GM12878 (cell line): ENCODE measurements at regions not wholly inside any gene's neighbourhood (a gene's known extent, or its start where the extent isn't known, plus 50 kb on each side); places are given as distances from the start of the nearest gene placed in this dataset.

Source experiments
- ATAC-seq: fragments of 200-7000 bp; cut with Tn5 transposase; 3 replicates; pipeline ENCODE4 v1.9.1; 2020; ENCODE audit warnings: mild to moderate bottlenecking, moderate library complexity
- BruUV-seq: library from RNA; stranded (reverse); fragments of 400-500 nt; replicated peaks from 2 replicates; lab custom pipeline; 2021; lab: Mats Ljungman, UMichigan
- CTCF ChIA-PET: fragments of 300-600 bp; sonication (Branson Sonifier 250); formaldehyde crosslinking; extraction: SDS; loops from one replicate; lab custom pipeline; 2021; ENCODE audit warnings: inconsistent platforms; lab: Yijun Ruan, JAX
- POLR2A ChIA-PET: fragments of 350-600 bp; formaldehyde crosslinking; extraction: SDS; loops from one replicate; lab custom pipeline; 2021; ENCODE audit warnings: inconsistent platforms; lab: Charles Lee
- RAD21 ChIA-PET: fragments of 300-600 bp; sonication (Branson Sonifier 250); formaldehyde crosslinking; loops from one replicate; lab custom pipeline; 2023; ENCODE audit warnings: antibody characterized with exemption; ENCODE audit not compliant: unreplicated experiment; lab: Charles Lee
- SMC1A ChIA-PET: fragments of 300-600 bp; sonication (Branson Sonifier 250); formaldehyde crosslinking; loops from one replicate; lab custom pipeline; 2023; ENCODE audit not compliant: unreplicated experiment, uncharacterized antibody; lab: Charles Lee
- DNase-seq: peaks from one replicate; pipeline ENCODE4 v3.0.0-alpha.2; 2011; ENCODE audit warnings: low read depth, low spot score
- FAIRE-seq: peaks from 3 replicates; lab custom pipeline; 2011; peaks lifted over from hg19 to GRCh38; lab: Jason Lieb, UNC
- H2AFZ ChIP-seq: 2 replicates; pipeline ENCODE4 v1.6.0; 2011; ENCODE audit warnings: low read depth, low read length, control low read depth; ENCODE audit not compliant: control insufficient read depth
- H3K27ac ChIP-seq: 2 replicates; pipeline ENCODE4 v1.5.1; 2011; ENCODE audit warnings: control low read depth; ENCODE audit not compliant: control insufficient read depth, insufficient read depth
- H3K27me3 ChIP-seq, 2 experiments: replicated peaks in 1 of 2; 2 replicates each; pipeline versions ENCODE4 v1.6.0 to v1.6.1; 2011; ENCODE audit warnings: low read length in 1 of 2; ENCODE audit not compliant: control insufficient read depth in 2 of 2, insufficient read depth in 2 of 2
- H3K36me3 ChIP-seq, 2 experiments: 2 replicates each; pipeline ENCODE4 v1.5.1; 2011; ENCODE audit warnings: low read length in 1 of 2; ENCODE audit not compliant: control insufficient read depth in 2 of 2, insufficient read depth in 2 of 2
- H3K4me1 ChIP-seq: 2 replicates; pipeline ENCODE4 v1.6.1; 2011; ENCODE audit warnings: mild to moderate bottlenecking, low read length, moderate library complexity, mixed read lengths; ENCODE audit not compliant: control insufficient read depth, insufficient read depth
- H3K4me2 ChIP-seq: 2 replicates; pipeline ENCODE4 v1.6.0; 2011; ENCODE audit warnings: control low read depth; ENCODE audit not compliant: control insufficient read depth, insufficient read depth
- H3K4me3 ChIP-seq: fragments of 200-600 bp; sonication (generic); 2 replicates; pipeline ENCODE4 v1.5.1; 2016
- H3K79me2 ChIP-seq: 2 replicates; pipeline ENCODE4 v1.6.0; 2011; ENCODE audit warnings: low read length; ENCODE audit not compliant: control insufficient read depth, insufficient read depth
- H3K9ac ChIP-seq: 2 replicates; pipeline ENCODE4 v1.8.0; 2011; ENCODE audit warnings: low read length, control low read depth, mixed read lengths; ENCODE audit not compliant: control insufficient read depth, insufficient read depth
- H3K9me3 ChIP-seq: replicated peaks from 3 replicates; pipeline ENCODE4 v1.5.1; 2011; ENCODE audit warnings: mild to moderate bottlenecking, low read length; ENCODE audit not compliant: control insufficient read depth, insufficient read depth
- H4K20me1 ChIP-seq: 2 replicates; pipeline ENCODE4 v1.6.0; 2011; ENCODE audit not compliant: control insufficient read depth, insufficient read depth
- BACH1 ChIP-seq: fragments of 450-650 bp; IDR thresholded peaks from 2 replicates; pipeline ENCODE4 v1.6.1; 2017; ENCODE audit warnings: mild to moderate bottlenecking, borderline replicate concordance
- CBFB ChIP-seq: IDR thresholded peaks from 2 replicates; pipeline ENCODE4 v1.6.1; 2016; ENCODE audit warnings: antibody characterized with exemption, low read depth
- FOS ChIP-seq: IDR thresholded peaks from 3 replicates; pipeline ENCODE4 v1.6.1; 2011; ENCODE audit warnings: borderline replicate concordance; ENCODE audit not compliant: insufficient read length; ENCODE audit errors: extremely low read depth
- MYB ChIP-seq: fragments of 150-350 bp; IDR thresholded peaks from 2 replicates; pipeline ENCODE4 v1.6.1; 2014; ENCODE audit warnings: mild to moderate bottlenecking, low read depth, low read length, borderline replicate concordance
- PML ChIP-seq: IDR thresholded peaks from 2 replicates; pipeline ENCODE4 v1.6.1; 2012; ENCODE audit warnings: low read length, inconsistent platforms
- STAT1 ChIP-seq: fragments of 450-650 bp; conservative IDR thresholded peaks from 2 replicates; pipeline ENCODE4 v1.6.1; 2014; ENCODE audit warnings: antibody characterized with exemption, mild to moderate bottlenecking
- TCF7 ChIP-seq: IDR thresholded peaks from 2 replicates; pipeline ENCODE4 v1.6.1; 2014; ENCODE audit warnings: antibody characterized with exemption, borderline replicate concordance
- USF1 ChIP-seq: IDR thresholded peaks from 2 replicates; pipeline ENCODE4 v1.6.1; 2011; ENCODE audit warnings: borderline replicate concordance, low read depth, mild to moderate bottlenecking, moderate library complexity, mixed read lengths, low read length; ENCODE audit not compliant: insufficient read depth; ENCODE audit errors: extremely low read length
- WGBS: methylation state at CpG from one replicate; pipeline ENCODE4 v1.1.6; 2016; ENCODE audit warnings: low lambda C conversion rate; ENCODE audit not compliant: insufficient replicate concordance, insufficient coverage; ENCODE audit errors: missing lambda C conversion rate; 5-methylcytosine and 5-hydroxymethylcytosine counted together
- in situ Hi-C: fragments of 300-500 bp; cut with MboI; formaldehyde crosslinking; loops from 9 replicates; pipeline ENCODE4 v1.14.3; 2018; ENCODE audit warnings: mixed read lengths
- intact Hi-C: fragments of 100-400 bp; cut with micrococcal nuclease; formaldehyde crosslinking; loops from one replicate; pipeline ENCODE4 v1.14.2; 2022; ENCODE audit not compliant: unreplicated experiment
- TF ChIP-seq, protein P1 (sequence below): fragments of 450-650 bp; IDR thresholded peaks from 2 replicates; pipeline ENCODE4 v1.6.1; 2014; ENCODE audit warnings: mild to moderate bottlenecking

GRCh38 chr2:180146541-180146940 lies 139.4 kb upstream of the CWC22 start:
- ChIA-PET SMC1A (interaction anchor here (1.5 kb wide), 1 partner anchor 9 kb away, joined by 5 read pairs; no protein-coding TSS in a partner anchor), POLR2A (no interaction called here), CTCF (no interaction called here), RAD21 (no interaction called here)
- Histone ChIP-seq H3K9me3 (no peaks in the 10 kb centered on the region), H3K27me3 (no peaks in the 10 kb centered on the region), H4K20me1 (no peaks in the 10 kb centered on the region), H3K4me1 (no peaks in the 10 kb centered on the region), H3K4me3 (no peak overlapping the region), H2AFZ (no peak overlapping the region), H3K36me3 (no peaks in the 10 kb centered on the region), H3K27ac (no peak overlapping the region), H3K9ac (no peak overlapping the region), H3K4me2 (no peak overlapping the region), H3K79me2 (no peaks in the 10 kb centered on the region)
- intact Hi-C loops, result no loop called here
- BruUV-seq, result no TSS peak
- ATAC-seq, result no peak
- no peak for FAIRE-seq
- TF ChIP-seq FOS (no peak), TCF7 (no peak), CBFB (no peak), USF1 (no peak), BACH1 (no peak), STAT1 (no peak), PML (no peak), MYB (no peak)
- TF ChIP-seq, protein P1, sequence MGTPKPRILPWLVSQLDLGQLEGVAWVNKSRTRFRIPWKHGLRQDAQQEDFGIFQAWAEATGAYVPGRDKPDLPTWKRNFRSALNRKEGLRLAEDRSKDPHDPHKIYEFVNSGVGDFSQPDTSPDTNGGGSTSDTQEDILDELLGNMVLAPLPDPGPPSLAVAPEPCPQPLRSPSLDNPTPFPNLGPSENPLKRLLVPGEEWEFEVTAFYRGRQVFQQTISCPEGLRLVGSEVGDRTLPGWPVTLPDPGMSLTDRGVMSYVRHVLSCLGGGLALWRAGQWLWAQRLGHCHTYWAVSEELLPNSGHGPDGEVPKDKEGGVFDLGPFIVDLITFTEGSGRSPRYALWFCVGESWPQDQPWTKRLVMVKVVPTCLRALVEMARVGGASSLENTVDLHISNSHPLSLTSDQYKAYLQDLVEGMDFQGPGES, result no peak
- WGBS, result 2% methylated on average over 2 of the region's 2 CpGs
- DNase-seq, result no peak
- in situ Hi-C loops, result no loop called here
